HepG2 (cell line): ENCODE measurements at regions not wholly inside any gene's neighbourhood (a gene's known extent, or its start where the extent isn't known, plus 50 kb on each side); places are given as distances from the start of the nearest gene placed in this dataset.

Experiments used
- ATAC-seq: fragments of 200-7000 bp; cut with Tn5 transposase; 3 replicates; pipeline ENCODE4 v1.9.1; 2020; ENCODE audit warnings: mild to moderate bottlenecking, moderate library complexity
- BruUV-seq: library from RNA; stranded (reverse); fragments of 400-500 nt; replicated peaks from 2 replicates; lab custom pipeline; 2021; lab: Mats Ljungman, UMichigan
- CTCF ChIA-PET: fragments of 300-600 bp; formaldehyde crosslinking; extraction: SDS; loops from one replicate; lab custom pipeline; 2021; ENCODE audit warnings: low total read pairs, inconsistent platforms, low intra/inter-chr PET ratio; lab: Yijun Ruan, JAX
- POLR2A ChIA-PET: fragments of 350-600 bp; sonication (Branson Sonifier 250); formaldehyde crosslinking; loops from one replicate; lab custom pipeline; 2020; ENCODE audit warnings: antibody characterized with exemption, inconsistent platforms; lab: Yijun Ruan, JAX
- DNase-seq: peaks from one replicate; pipeline ENCODE4 v3.0.0-alpha.2; 2015; ENCODE audit warnings: low spot score
- FAIRE-seq: peaks from 3 replicates; lab custom pipeline; 2011; peaks lifted over from hg19 to GRCh38; lab: Jason Lieb, UNC
- H2AFZ ChIP-seq: one replicate; pipeline ENCODE4 v1.6.1; 2011; ENCODE audit warnings: low read length, inconsistent platforms
- H3K27ac ChIP-seq: fragments of 300-600 bp; 3 replicates; pipeline ENCODE4 v1.8.0; 2011; ENCODE audit warnings: mixed run types, mild to moderate bottlenecking, mixed read lengths, low read length, inconsistent platforms; ENCODE audit not compliant: insufficient read depth; ENCODE audit errors: extremely low read length
- H3K27me3 ChIP-seq, 2 experiments: fragments of 200-600 bp in 1 of 2; 2 replicates in 1 of 2; 3 replicates in 1 of 2; pipeline versions ENCODE4 v1.6.0 to v1.8.0; 2011; ENCODE audit warnings: low read length in 2 of 2, mild to moderate bottlenecking in 2 of 2, moderate library complexity in 2 of 2, inconsistent platforms in 1 of 2; ENCODE audit not compliant: insufficient read depth in 2 of 2, control insufficient read depth in 1 of 2
- H3K36me3 ChIP-seq, 2 experiments: fragments of 200-600 bp in 1 of 2; replicated peaks in 1 of 2; 2 replicates in 1 of 2; 3 replicates in 1 of 2; pipeline versions ENCODE4 v1.5.1 to v1.8.0; 2011; ENCODE audit warnings: low read length in 2 of 2, inconsistent platforms in 1 of 2; ENCODE audit not compliant: insufficient read depth in 2 of 2, control insufficient read depth in 1 of 2
- H3K4me1 ChIP-seq: 2 replicates; pipeline ENCODE4 v1.5.1; 2012; ENCODE audit warnings: low read length, inconsistent platforms; ENCODE audit not compliant: insufficient read depth
- H3K4me2 ChIP-seq: 2 replicates; pipeline ENCODE4 v1.6.0; 2011; ENCODE audit warnings: low read depth, low read length, inconsistent platforms
- H3K4me3 ChIP-seq, 3 experiments: fragments of 200-600 bp in 1 of 3; sonication (generic), shearing (Covaris generic) in 1 of 3; replicated peaks in 1 of 3; 2 replicates each; pipeline ENCODE4 v1.5.1; 2011 to 2016; ENCODE audit warnings: low read length in 3 of 3, inconsistent platforms in 2 of 3, low read depth in 2 of 3, mild to moderate bottlenecking in 2 of 3, control low read depth in 1 of 3, mixed read lengths in 1 of 3; ENCODE audit not compliant: insufficient read depth in 1 of 3
- H3K79me2 ChIP-seq: one replicate; pipeline ENCODE4 v1.6.1; 2011; ENCODE audit warnings: low read length, inconsistent platforms; ENCODE audit not compliant: insufficient read depth
- H3K9ac ChIP-seq: 2 replicates; pipeline ENCODE4 v1.6.0; 2011; ENCODE audit warnings: mild to moderate bottlenecking, low read depth, low read length, inconsistent platforms; ENCODE audit not compliant: insufficient read depth
- H3K9me3 ChIP-seq: 2 replicates; pipeline ENCODE4 v1.5.1; 2012; ENCODE audit warnings: mild to moderate bottlenecking, low read length
- H4K20me1 ChIP-seq: 2 replicates; pipeline ENCODE4 v1.6.0; 2011; ENCODE audit warnings: inconsistent platforms, mild to moderate bottlenecking, low read length, moderate library complexity; ENCODE audit not compliant: insufficient read depth
- ATF7-NPFF ChIP-seq: sonication (generic); formaldehyde crosslinking; IDR thresholded peaks from 2 replicates; pipeline ENCODE4 v1.8.1; 2023; ENCODE audit warnings: mild to moderate bottlenecking, low read depth, missing genetic modification reagents, moderate library complexity
- CENPT ChIP-seq: sonication (generic); formaldehyde crosslinking; IDR thresholded peaks from 2 replicates; pipeline ENCODE4 v1.8.0; 2022; ENCODE audit warnings: low read depth, mild to moderate bottlenecking, moderate library complexity, missing genetic modification reagents
- ELK4 ChIP-seq: sonication (generic); formaldehyde crosslinking; IDR thresholded peaks from 2 replicates; pipeline ENCODE4 v1.9.0; 2021; ENCODE audit warnings: missing genetic modification reagents, borderline replicate concordance
- EP300 ChIP-seq, 3 experiments: sonication (generic) in 1 of 3; formaldehyde crosslinking in 1 of 3; IDR thresholded peaks; 2 replicates each; pipeline versions ENCODE4 v1.5.1 to v1.6.1; 2011 to 2020; ENCODE audit warnings: low read depth in 2 of 3, low read length in 2 of 3, borderline replicate concordance in 1 of 3, improper control_type of control experiment in 1 of 3, mild to moderate bottlenecking in 1 of 3, missing genetic modification reagents in 1 of 3, moderate library complexity in 1 of 3
- FOXA1 ChIP-seq, 2 experiments: fragments of 450-650 bp in 1 of 2; sonication (generic) in 1 of 2; formaldehyde crosslinking in 1 of 2; IDR thresholded peaks; 2 replicates each; pipeline versions ENCODE4 v1.4.0 to v1.6.1; 2016 to 2020; ENCODE audit warnings: missing genetic modification reagents in 1 of 2
- ISL2 ChIP-seq: sonication (generic); formaldehyde crosslinking; IDR thresholded peaks from 2 replicates; pipeline ENCODE4 v1.5.0; 2020; ENCODE audit warnings: missing genetic modification reagents
- KLF16 ChIP-seq, 2 experiments: sonication (generic) in 1 of 2; formaldehyde crosslinking in 1 of 2; IDR thresholded peaks; 2 replicates each; pipeline versions ENCODE4 v1.6.1 to v1.8.0; 2016 to 2023; ENCODE audit warnings: missing genetic modification reagents in 2 of 2, missing compliant biosample characterization in 1 of 2
- MXD1 ChIP-seq: sonication (generic); formaldehyde crosslinking; IDR thresholded peaks from 2 replicates; pipeline ENCODE4 v1.4.0; 2020; ENCODE audit warnings: mild to moderate bottlenecking, missing genetic modification reagents
- SPEN ChIP-seq: sonication (generic); formaldehyde crosslinking; IDR thresholded peaks from 2 replicates; pipeline ENCODE4 v1.5.1; 2020; ENCODE audit warnings: low read depth, mild to moderate bottlenecking, missing genetic modification reagents
- ZBTB8A ChIP-seq: sonication (generic); formaldehyde crosslinking; IDR thresholded peaks from 2 replicates; pipeline ENCODE4 v1.4.0; 2020; ENCODE audit warnings: mild to moderate bottlenecking, low read depth, missing genetic modification reagents, borderline replicate concordance
- ZFP41 ChIP-seq: sonication (generic); formaldehyde crosslinking; IDR thresholded peaks from 2 replicates; pipeline ENCODE4 v1.4.0; 2020; ENCODE audit warnings: mild to moderate bottlenecking, missing genetic modification reagents, borderline replicate concordance
- ZNF639 ChIP-seq: conservative IDR thresholded peaks from 2 replicates; pipeline ENCODE4 v1.6.1; 2018; ENCODE audit warnings: missing genetic modification reagents
- ZNF687 ChIP-seq: sonication (generic); formaldehyde crosslinking; IDR thresholded peaks from 2 replicates; pipeline ENCODE4 v1.5.1; 2020; ENCODE audit warnings: mild to moderate bottlenecking, missing genetic modification reagents, moderate library complexity
- ZNF784 ChIP-seq: sonication (generic); formaldehyde crosslinking; IDR thresholded peaks from 2 replicates; pipeline ENCODE4 v1.5.1; 2020; ENCODE audit warnings: missing genetic modification reagents, mild to moderate bottlenecking, borderline replicate concordance
- ZNF878 ChIP-seq: sonication (generic); formaldehyde crosslinking; IDR thresholded peaks from 2 replicates; pipeline ENCODE4 v1.8.1; 2023; ENCODE audit warnings: mild to moderate bottlenecking, missing genetic modification reagents, moderate library complexity
- WGBS: methylation state at CpG from one replicate; pipeline ENCODE4 v1.1.6; 2017; ENCODE audit warnings: low lambda C conversion rate; 5-methylcytosine and 5-hydroxymethylcytosine counted together
- in situ Hi-C: cut with HindIII; loops from 2 replicates; pipeline ENCODE4 v1.10.0; 2017; ENCODE audit warnings: low pct_unique_long_range_greater_than_20kb; ENCODE audit not compliant: extremely low pct_ligation_motif_present
- intact Hi-C: fragments of 100-400 bp; cut with micrococcal nuclease; formaldehyde crosslinking; loops from one replicate; pipeline ENCODE4 v1.10.0; 2022; ENCODE audit not compliant: unreplicated experiment

- no peak for TF ChIP-seq ZNF784 (CRISPR knock-in tag)
- TF ChIP-seq SPEN (CRISPR knock-in tag): no peak
- TF ChIP-seq KLF16 (CRISPR knock-in tag; IDR thresholded peaks at IDR 0.05): no peak
- no peak for TF ChIP-seq ZBTB8A (CRISPR knock-in tag)
- no peak for TF ChIP-seq ELK4 (CRISPR knock-in tag)
- TF ChIP-seq ZNF878 (CRISPR knock-in tag): no peak
Measured at GRCh38 chr4:117784266-117784665, 250.0 kb upstream of the NDST3 start (continued).

GRCh38 chr4:117786566-117786965, 247.7 kb upstream of the NDST3 start:
- H2AFZ ChIP-seq: no peak overlapping the region
- WGBS: 47% methylated on average over 2 of the region's 2 CpGs
- in situ Hi-C loops: no loop called here
- TF ChIP-seq ZNF639 (no peak), ATF7-NPFF (no peak), ZFP41 (CRISPR knock-in tag) (no peak), FOXA1 (IDR thresholded peaks at IDR 0.05) (no peak), FOXA1 (CRISPR knock-in tag; IDR thresholded peaks at IDR 0.05) (no peak), EP300 (IDR thresholded peaks at IDR 0.05; ENCODE audit: low read depth in 2 of 2, low read length in 2 of 2) (no peak), EP300 (CRISPR knock-in tag; IDR thresholded peaks at IDR 0.05; ENCODE audit: borderline replicate concordance) (no peak), ISL2 (CRISPR knock-in tag) (no peak), ZNF687 (CRISPR knock-in tag) (no peak), CENPT (CRISPR knock-in tag) (no peak), MXD1 (CRISPR knock-in tag) (no peak)

More at GRCh38 chr4:117786566-117786965, 247.7 kb upstream of the NDST3 start:
- H3K9me3 ChIP-seq: no peaks in the 10 kb centered on the region
- intact Hi-C loops: no loop called here
- ATAC-seq (no peak), DNase-seq (no peak), FAIRE-seq (no peak)
- ChIA-PET POLR2A (no interaction called here), CTCF (no interaction called here)
- no peaks in the 10 kb centered on the region for H3K27me3 ChIP-seq
- no peak overlapping the region for H3K9ac ChIP-seq
- H3K4me3 ChIP-seq: no peak overlapping the region
- H3K4me2 ChIP-seq: no peak overlapping the region
- H3K27ac ChIP-seq: no peak overlapping the region
- no peaks in the 10 kb centered on the region for H3K36me3 ChIP-seq
- no peaks in the 10 kb centered on the region for H4K20me1 ChIP-seq
- no TSS peak for BruUV-seq
- H3K79me2 ChIP-seq: no peaks in the 10 kb centered on the region
- no peaks in the 10 kb centered on the region for H3K4me1 ChIP-seq
